ENCODE measurements at regions not wholly inside any gene's neighbourhood (a gene's known extent, or its start where the extent isn't known, plus 50 kb on each side); places are given as distances from the start of the nearest gene placed in this dataset.
A peak's percentile ranks its signal among the peaks of the same experiment; 100 is the strongest.

- ATAC-seq: no peak
- no peak for DNase-seq (ENCODE audit: low spot score)
Observed at GRCh38 chr11:109914038-109914437, 179.2 kb upstream of the ZC3H12C start.

DNA sequence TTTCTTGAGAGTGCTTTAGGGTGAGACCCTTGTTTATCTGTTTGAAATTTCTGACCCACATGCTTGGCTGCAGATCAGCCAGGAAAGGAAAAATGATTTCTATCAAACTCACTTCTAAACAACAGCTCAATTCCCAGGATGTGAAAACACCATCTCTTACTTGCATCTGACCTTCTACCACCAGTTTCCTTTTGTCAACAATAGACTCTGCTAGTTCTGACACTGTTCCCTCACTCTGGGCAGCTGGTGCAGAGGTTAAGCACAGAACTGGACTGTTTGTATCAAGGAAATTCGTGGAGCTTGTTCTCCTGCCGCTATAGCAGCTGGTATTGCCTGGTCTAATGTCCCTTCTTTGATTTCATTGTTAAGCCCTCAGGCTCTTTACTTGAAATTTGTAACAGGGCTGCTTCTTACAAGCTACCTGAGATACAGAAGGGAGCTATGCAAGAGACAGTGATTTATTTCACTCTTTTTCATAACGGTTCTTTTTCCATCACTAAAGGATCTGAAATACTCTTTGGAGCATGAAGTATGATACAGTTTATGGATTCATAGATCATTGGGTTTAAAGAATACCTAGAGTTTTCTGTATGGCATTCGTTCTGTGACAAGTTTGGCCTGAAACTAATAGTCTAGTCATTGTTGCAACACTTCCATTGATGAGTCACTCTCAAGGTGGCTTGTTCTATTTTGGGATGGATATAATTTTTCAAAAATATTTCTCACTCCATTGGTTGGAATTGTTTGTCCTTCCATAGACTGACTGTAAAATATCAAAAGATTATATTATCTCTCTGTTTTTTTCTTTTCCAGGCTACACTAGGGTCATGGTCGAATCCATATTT is 178.2 kb upstream of the ZC3H12C start:
- peak; percentile 21 for ATAC-seq
- no peak for DNase-seq (ENCODE audit: low spot score)

DNA sequence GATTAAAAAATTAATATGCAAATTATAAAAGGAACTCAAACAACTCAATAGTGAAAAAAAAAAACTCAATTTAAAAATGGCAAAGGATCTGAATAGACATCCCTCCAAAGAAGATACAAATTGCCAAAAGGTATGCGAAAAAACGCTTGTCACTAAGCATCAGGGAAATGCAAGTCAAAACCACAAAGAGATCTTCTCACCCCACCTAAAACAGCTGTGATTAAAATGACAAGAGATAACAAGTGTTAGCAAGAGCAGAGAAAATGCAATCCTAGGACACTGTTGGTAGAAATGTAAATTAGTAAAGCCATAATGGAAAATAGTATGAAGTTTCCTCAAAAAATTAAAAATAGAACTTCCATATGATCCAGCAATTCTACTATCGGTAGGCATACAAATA is 166.3 kb upstream of the ZC3H12C start:
- no peak for ATAC-seq
- DNase-seq (ENCODE audit: low spot score): no peak

DNA sequence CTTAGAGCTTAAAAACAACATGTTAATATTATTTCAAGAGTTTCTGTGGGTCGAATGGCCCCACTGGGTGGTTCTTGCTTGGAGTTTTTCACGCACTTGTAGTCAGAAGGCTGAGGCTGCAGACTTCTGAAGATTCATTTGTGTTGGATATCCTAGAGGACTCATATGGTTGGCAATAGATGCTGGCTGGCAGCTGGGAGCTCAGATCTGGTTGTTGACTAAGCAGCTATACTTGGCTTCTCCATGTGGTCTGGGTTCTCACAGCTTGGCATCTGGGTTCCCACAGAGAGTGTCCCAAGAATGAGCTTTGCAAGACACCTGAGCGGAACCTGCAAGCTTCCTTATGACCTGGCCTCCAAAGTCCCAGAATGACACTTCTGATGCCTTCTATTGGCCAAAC is 163.9 kb upstream of the ZC3H12C start:
- DNase-seq (ENCODE audit: low spot score) (no peak), ATAC-seq (no peak)

DNA sequence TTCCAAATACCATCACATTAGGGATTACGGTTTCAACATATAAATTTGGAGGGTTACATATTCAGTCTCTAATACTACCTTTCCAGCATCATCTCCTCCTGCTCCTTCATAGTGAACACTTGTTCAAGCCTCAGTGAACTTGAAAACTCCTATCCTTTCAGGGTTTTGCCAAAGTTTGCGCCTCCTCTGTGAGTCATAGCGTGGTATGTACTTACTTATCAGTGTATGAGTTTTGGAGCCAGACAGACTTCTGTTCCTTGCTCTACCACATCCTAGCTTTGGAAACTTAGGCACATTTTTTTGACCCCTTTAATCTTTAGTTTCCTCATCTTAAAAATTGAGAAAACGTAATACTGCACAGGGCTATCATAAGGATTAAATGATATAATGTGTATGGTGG is 160.1 kb upstream of the ZC3H12C start:
- ATAC-seq: no peak

GRCh38 chr11:109934151-109934550 is 159.0 kb upstream of the ZC3H12C start:
- no peak for ATAC-seq
- no peak for DNase-seq (ENCODE audit: low spot score)

More for the DNA sequence above, 160.1 kb upstream of the ZC3H12C start:
- no peak for DNase-seq (ENCODE audit: low spot score)

GRCh38 chr11:109936661-109937180 is 156.5 kb upstream of the ZC3H12C start:
- ATAC-seq: no peak
- DNase-seq (ENCODE audit: low spot score): no peak

DNA sequence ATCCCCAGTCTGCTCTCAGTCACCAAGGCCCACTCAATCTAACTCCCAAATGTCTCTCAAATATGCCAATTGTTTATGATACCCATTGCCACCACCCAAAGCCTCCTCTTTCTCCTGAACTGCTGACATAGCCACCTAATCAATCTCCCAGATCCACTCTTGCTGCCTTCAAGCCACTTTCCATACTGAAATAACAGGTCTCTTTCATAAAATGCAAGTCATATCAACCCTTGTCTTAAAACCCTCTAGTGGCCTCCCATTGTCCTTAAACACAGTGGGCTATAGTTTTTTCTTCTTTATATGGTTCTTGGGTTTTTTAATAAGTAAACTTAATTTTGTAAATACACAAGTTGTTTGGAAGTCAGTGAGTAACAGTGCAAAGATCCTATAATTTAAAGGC is 155.2 kb upstream of the ZC3H12C start:
- DNase-seq (ENCODE audit: low spot score): no peak
- no peak for ATAC-seq

- ATAC-seq: peak; percentile 96
Observed at GRCh38 chr11:109939166-109939810, 153.9 kb upstream of the ZC3H12C start.

GRCh38 chr11:109940816-109941215 is 152.4 kb upstream of the ZC3H12C start:
- no peak for ATAC-seq
- DNase-seq (ENCODE audit: low spot score): no peak

More at GRCh38 chr11:109939166-109939810, 153.9 kb upstream of the ZC3H12C start:
- DNase-seq (ENCODE audit: low spot score): no peak

DNA sequence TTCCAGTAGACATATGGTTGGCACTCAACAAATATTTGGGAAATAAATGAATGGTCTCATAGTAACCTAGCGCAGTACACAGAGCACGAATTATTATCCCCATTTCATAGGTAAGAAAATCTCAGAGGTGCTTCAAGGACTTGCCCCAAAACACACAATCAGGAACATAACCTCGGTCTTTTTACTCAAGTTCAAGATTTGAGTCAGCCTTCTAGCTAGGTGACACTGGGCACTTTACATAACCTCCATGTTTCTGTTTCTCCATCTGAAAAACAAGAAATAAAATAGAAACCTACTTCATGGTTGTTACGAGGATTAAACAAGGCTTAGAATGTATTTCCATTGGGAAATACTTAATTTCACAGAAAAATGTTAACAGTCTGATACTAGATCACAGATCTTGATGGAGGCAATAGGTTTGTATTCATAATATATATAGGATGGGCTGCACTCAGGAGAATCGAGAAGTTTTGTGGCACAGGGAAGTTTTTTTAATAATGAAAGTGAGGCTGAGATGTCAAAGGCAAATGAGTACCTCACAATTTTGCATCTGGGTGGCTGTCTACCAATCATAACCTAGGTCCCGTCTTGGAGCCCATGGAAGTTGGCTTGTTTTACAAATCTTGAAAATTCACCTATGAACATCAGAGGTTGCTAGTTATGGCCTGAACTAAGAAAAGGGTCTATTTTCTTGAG is 147.4 kb upstream of the ZC3H12C start:
- peak; percentile 63 for ATAC-seq
- DNase-seq (ENCODE audit: low spot score): no peak

DNA sequence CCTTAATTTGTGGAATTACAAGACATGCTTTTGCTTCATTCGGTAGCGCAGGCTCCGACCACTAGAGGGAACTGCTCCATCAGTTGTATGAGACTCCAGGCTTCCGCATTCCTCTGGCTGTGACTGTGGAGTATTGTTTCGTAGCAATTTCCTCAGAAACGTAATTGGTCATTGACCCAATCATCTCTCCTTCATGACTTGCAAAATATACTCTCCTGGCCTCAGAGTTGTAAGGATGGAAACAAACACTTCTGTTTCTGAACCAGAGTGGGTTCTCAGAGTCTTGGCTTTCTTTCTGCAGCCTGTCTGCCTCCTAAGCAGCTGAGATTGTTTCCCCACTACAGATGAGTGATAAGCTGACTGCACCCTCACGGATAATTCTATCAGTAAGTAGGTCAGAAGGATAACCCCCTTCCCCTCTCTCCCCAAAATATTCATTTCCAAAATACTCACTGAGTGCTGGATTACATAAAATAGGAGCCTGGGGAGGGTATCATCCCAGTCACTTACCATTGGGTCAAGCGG is 146.8 kb upstream of the ZC3H12C start:
- DNase-seq (ENCODE audit: low spot score): peak; percentile 73

GRCh38 chr11:109954534-109954933 is 138.7 kb upstream of the ZC3H12C start:
- no peak for DNase-seq (ENCODE audit: low spot score)
- no peak for ATAC-seq

More for the DNA sequence above, 146.8 kb upstream of the ZC3H12C start:
- ATAC-seq: peak; percentile 100

DNA sequence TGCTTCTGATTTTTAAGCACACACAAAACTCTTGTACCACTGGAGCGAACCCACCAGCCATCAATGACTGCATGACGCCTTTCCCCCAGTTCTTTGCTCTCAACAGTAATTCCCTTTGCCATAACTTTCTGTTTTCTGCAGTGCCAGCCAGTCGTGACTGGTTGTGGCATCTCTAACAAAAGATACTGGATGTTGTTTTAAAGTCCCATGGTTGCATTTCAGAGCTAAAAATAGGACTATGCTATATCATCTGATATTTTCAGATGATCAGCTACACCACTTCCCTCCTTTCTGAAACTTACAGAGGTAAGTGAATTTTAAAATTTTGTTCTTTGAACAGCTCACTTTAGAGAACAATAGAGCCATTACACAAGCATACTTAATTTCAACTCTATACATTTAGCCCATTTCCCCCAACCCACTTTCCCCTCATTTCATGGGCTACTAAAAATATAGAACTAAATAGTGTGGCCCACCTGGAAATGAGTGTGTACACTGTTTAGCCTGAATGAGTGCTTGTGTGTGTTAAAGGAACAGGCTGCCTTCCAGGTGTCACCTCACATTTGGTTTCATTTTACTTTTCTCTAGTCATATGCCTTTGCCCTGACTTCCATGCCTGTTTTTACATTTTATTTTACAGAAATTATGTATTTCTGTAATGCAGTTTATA is 136.9 kb upstream of the ZC3H12C start:
- DNase-seq (ENCODE audit: low spot score): no peak
- ATAC-seq: no peak

- ATAC-seq (no peak), DNase-seq (ENCODE audit: low spot score) (no peak)
Observed at GRCh38 chr11:109957000-109957399, 136.2 kb upstream of the ZC3H12C start.

- ATAC-seq: no peak
- no peak for DNase-seq (ENCODE audit: low spot score)
Observed at GRCh38 chr11:109957601-109958000, 135.6 kb upstream of the ZC3H12C start.

DNA sequence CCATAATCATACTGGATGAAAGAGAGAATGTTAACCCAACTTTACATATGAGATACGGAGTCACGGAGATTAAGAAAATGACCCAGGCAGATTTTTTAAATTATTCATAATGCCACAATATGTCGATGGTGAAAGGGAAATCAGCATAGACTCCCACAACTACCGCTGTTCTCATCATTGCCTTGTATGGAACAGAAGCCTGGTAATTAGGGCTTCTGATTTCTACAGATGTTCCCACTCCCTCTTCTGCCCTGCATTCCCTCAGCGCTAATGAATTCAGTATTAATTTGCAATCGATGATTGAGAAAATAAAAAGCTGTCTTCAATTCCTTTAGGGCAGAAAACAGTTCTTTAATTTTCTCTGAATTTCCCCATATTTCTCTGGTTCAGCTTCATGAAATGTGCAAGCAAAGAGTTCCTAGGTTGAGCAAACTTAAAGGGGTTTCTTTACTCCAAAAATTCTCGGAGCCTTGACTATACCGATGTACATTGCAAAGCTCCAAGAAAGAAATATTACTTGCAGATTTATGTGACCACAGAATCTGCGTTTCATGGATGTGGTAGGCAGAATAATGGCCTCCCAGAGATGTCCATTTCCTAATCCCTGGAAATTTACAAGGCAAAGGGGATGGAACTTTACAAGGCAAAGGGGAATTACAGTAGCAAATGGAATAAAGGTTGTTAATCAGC is 134.9 kb upstream of the ZC3H12C start:
- ATAC-seq: no peak
- no peak for DNase-seq (ENCODE audit: low spot score)

DNA sequence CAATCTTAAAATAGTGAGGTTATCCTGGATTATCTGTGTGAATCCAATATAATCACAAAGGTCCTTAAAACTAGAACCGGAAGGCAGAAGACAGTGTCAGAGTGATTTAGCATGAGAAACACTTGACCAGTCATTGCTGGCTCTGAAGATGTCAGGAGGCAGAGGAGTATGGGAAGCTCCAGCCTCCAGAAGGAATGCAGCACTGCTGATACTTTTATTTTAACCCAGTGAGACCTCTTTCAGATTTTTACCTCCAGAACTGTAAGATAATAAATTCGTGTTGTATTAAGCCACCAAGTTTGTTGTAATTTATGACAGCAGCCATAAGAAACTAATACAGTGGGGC is 134.4 kb upstream of the ZC3H12C start:
- no peak for ATAC-seq
- no peak for DNase-seq (ENCODE audit: low spot score)

DNA sequence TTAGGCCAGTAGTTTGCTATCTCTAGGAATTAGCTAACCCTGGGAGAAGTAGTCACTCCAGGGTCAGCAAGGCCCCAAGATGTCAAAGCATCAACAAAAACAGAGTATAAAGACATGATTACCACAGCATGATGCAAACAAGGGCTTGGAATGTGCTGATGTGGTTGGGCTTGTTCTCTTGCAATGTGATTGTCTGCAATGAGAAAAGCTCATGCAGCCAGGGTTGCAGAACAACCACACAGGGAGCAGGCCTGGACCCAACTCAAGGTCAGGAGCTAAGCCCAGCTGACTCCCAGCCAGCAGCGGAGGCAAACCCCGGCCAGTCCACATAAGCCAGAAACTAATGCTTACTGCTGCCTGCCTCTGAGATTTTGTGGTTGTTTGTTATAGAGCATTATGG is 132.4 kb upstream of the ZC3H12C start:
- ATAC-seq: peak; percentile 100
- peak; percentile 75 for DNase-seq (ENCODE audit: low spot score)

GRCh38 chr11:109961261-109961660 is 131.9 kb upstream of the ZC3H12C start:
- no peak for ATAC-seq
- DNase-seq (ENCODE audit: low spot score): no peak
